Glutamatergic neuron (in vitro differentiated cells): ENCODE measurements at regions not wholly inside any gene's neighbourhood (a gene's known extent, or its start where the extent isn't known, plus 50 kb on each side); places are given as distances from the start of the nearest gene placed in this dataset.
"Not testable (repeated sequence)": the region's sequence is repeated elsewhere in the genome, so short reads cannot be mapped to it uniquely, and the experiment has no call there.

ENCODE experiments used
- DNase-seq: peaks from one replicate; pipeline ENCODE4 v3.0.0; 2022
- H3K27ac Mint-ChIP-seq: one replicate; pipeline ENCODE4 v1.8.0; 2020; ENCODE audit warnings: mild to moderate bottlenecking, mixed read lengths, inconsistent platforms; ENCODE audit not compliant: unreplicated experiment
- H3K27me3 Mint-ChIP-seq: one replicate; pipeline ENCODE4 v1.8.0; 2020; ENCODE audit warnings: mild to moderate bottlenecking, moderate library complexity, mixed read lengths, inconsistent platforms; ENCODE audit not compliant: unreplicated experiment
- H3K36me3 Mint-ChIP-seq: one replicate; pipeline ENCODE4 v1.8.0; 2020; ENCODE audit warnings: mild to moderate bottlenecking, mixed read lengths, inconsistent platforms; ENCODE audit not compliant: unreplicated experiment
- H3K4me1 Mint-ChIP-seq: one replicate; pipeline ENCODE4 v1.8.0; 2020; ENCODE audit warnings: mild to moderate bottlenecking, low read depth, mixed read lengths, inconsistent platforms; ENCODE audit not compliant: unreplicated experiment
- H3K4me3 Mint-ChIP-seq: one replicate; pipeline ENCODE4 v1.8.0; 2020; ENCODE audit warnings: mild to moderate bottlenecking, mixed read lengths, inconsistent platforms; ENCODE audit not compliant: unreplicated experiment
- H3K9me3 Mint-ChIP-seq: one replicate; pipeline ENCODE4 v1.8.0; 2020; ENCODE audit warnings: mild to moderate bottlenecking, moderate library complexity, mixed read lengths, inconsistent platforms; ENCODE audit not compliant: unreplicated experiment
- TF ChIP-seq, protein P1 (sequence below): fragments of 200-600 bp; sonication (generic); IDR thresholded peaks from one replicate; pipeline ENCODE4 v1.5.0; 2021; ENCODE audit not compliant: partially characterized antibody, unreplicated experiment

DNA sequence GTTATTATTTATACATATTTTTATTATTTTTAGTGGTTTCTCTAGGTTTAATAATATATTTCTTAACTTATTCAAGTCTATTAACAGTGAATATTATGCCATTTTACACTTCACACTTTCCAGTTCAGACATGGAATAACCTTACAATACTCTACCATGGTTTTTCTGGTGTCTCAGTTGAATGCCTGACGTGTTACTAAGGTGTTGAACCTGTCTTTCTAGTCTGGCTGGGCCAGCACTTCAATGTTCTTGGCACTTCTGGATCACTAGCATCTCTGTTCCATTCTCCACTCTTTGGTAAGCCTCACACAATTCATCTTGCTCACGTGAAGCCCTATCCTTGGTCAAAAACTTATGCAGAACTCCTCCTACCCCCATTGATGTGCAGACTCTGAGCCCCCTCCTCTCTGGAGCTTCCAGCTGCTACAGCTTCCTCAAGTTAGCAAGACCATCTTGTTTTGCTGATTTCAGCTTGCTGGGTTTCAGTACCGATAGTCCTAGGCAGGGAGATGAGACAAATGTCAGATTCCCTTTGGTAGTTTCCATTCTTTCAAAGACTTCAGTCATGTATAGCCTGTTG is 243.1 kb downstream of the FBXO4 start:
- DNase-seq: no peak
- Mint-ChIP-seq H3K27me3 (no peaks in the 10 kb centered on the region), H3K9me3 (no peaks in the 10 kb centered on the region), H3K36me3 (no peaks in the 10 kb centered on the region), H3K4me1 (no peaks in the 10 kb centered on the region), H3K27ac (no peak overlapping the region), H3K4me3 (no peak overlapping the region)
- TF ChIP-seq, protein P1, sequence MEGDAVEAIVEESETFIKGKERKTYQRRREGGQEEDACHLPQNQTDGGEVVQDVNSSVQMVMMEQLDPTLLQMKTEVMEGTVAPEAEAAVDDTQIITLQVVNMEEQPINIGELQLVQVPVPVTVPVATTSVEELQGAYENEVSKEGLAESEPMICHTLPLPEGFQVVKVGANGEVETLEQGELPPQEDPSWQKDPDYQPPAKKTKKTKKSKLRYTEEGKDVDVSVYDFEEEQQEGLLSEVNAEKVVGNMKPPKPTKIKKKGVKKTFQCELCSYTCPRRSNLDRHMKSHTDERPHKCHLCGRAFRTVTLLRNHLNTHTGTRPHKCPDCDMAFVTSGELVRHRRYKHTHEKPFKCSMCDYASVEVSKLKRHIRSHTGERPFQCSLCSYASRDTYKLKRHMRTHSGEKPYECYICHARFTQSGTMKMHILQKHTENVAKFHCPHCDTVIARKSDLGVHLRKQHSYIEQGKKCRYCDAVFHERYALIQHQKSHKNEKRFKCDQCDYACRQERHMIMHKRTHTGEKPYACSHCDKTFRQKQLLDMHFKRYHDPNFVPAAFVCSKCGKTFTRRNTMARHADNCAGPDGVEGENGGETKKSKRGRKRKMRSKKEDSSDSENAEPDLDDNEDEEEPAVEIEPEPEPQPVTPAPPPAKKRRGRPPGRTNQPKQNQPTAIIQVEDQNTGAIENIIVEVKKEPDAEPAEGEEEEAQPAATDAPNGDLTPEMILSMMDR: no peak

DNA sequence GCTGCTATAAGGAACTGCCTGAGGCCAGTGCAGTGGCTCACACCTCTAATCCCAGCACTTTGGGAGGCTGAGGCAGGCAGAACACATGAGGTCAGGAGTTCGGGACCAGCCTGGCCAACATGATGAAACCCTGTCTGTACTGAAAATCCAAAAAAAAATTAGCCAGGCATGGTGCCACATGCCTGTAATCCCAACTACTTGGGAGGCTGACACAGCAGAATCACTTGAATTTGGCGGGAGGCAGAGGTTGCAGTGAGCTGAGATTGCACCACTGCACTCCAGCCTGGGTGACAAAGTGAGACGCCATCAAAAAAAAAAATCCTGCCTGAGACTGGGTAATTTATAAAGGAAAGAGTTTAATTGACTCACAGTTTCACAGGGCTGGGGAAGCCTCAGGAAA is 247.1 kb upstream of the GHR start:
- H3K27ac Mint-ChIP-seq, H3K27me3 Mint-ChIP-seq, DNase-seq, H3K4me1 Mint-ChIP-seq, H3K9me3 Mint-ChIP-seq, H3K36me3 Mint-ChIP-seq, H3K4me3 Mint-ChIP-seq: not testable (repeated sequence)

DNA sequence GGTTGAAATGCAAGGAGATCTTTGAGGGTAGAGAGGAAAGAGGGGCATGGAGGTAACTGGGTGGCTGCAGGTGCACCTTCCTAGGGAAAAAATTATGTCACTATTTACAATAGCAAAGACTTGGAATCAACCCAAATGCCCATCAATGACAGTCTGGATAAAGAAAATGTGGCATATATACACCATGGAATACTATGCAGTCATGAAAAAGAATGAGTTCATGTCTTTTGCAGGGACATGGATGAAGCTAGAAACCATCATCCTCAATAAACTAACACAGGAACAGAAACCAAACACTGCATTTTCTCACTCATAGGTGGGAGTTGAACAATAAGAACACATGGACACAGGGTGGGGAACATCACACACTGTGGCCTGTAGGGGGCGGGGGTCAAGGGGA is 243.4 kb upstream of the GHR start:
- not testable (repeated sequence) for H3K4me1 Mint-ChIP-seq, H3K9me3 Mint-ChIP-seq, DNase-seq, H3K27ac Mint-ChIP-seq, H3K36me3 Mint-ChIP-seq, H3K4me3 Mint-ChIP-seq, H3K27me3 Mint-ChIP-seq

DNA sequence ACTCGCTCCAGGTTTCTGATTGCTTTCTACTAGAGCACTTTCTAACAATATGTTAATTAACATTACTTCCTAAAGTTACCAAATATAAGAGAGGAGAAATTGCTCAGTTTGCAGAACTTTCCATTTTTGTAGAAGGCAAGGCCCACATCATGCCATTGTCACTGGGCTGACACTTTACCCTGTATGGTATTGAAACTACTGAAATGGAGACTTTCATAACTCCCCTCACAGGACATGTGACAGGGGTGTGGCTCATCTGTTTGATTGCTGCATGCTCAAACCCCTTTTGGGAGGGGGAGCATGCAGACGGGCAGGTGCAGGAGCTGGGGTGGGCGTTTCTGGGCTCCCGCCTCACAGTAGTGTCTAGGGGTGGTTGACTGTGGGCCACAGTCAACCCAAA is 206.3 kb upstream of the GHR start:
- no peak overlapping the region for H3K27ac Mint-ChIP-seq
- H3K9me3 Mint-ChIP-seq: no peaks in the 10 kb centered on the region
- TF ChIP-seq, protein P1: no peak
- H3K36me3 Mint-ChIP-seq: no peaks in the 10 kb centered on the region
- H3K4me1 Mint-ChIP-seq: no peaks in the 10 kb centered on the region
- DNase-seq: no peak
- H3K4me3 Mint-ChIP-seq: no peak overlapping the region
- H3K27me3 Mint-ChIP-seq: no peaks in the 10 kb centered on the region

DNA sequence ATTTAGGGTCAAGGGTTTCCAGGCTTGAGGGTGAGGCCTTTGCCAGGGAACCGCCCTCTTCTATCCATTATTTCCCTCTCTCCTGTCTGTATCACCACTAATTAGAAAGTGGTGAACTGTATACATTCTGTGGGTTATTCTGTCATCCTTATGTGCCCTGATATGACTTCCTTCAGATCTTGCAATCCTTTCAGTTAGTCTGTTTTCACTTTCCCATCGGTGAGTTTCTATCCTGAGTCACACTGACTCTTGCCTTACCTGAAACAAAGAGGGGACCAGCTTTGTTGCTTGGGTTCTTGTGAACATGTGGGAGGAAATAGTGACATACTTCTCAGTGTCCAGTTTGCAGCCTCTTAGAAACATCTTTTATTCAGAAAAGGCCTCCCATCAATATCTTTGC is 205.4 kb upstream of the GHR start:
- DNase-seq: no peak
- H3K4me3 Mint-ChIP-seq: no peak overlapping the region
- TF ChIP-seq, protein P1: no peak
- H3K4me1 Mint-ChIP-seq: no peaks in the 10 kb centered on the region
- no peaks in the 10 kb centered on the region for H3K27me3 Mint-ChIP-seq
- H3K9me3 Mint-ChIP-seq: no peaks in the 10 kb centered on the region
- no peak overlapping the region for H3K27ac Mint-ChIP-seq
- H3K36me3 Mint-ChIP-seq: no peaks in the 10 kb centered on the region

DNA sequence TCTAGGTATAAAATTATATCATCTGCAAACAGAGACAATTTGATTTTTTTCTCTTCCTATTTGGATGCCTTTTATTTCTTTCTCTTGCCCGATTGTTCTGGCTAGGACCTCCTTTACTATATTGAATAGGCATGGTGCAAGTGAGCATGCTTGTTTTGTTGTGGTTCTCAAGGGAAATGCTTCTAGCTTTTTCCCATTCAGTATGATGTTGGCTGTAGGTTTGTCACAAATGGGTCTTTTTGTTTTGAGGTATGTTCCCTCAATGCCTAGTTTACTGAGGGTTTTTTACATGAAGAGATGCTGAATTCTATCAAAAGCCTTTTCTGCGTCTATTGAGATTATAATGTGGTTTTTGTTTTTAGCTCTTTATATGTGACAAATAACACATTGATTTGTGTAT is 198.2 kb upstream of the GHR start:
- no peak overlapping the region for H3K4me3 Mint-ChIP-seq
- TF ChIP-seq, protein P1: no peak
- no peaks in the 10 kb centered on the region for H3K36me3 Mint-ChIP-seq
- no peaks in the 10 kb centered on the region for H3K4me1 Mint-ChIP-seq
- no peak for DNase-seq
- H3K27me3 Mint-ChIP-seq: no peaks in the 10 kb centered on the region
- no peaks in the 10 kb centered on the region for H3K9me3 Mint-ChIP-seq
- H3K27ac Mint-ChIP-seq: no peak overlapping the region
